Renal pelvis (tissue), 1 donor: ENCODE measurements at regions not wholly inside any gene's neighbourhood (a gene's known extent, or its start where the extent isn't known, plus 50 kb on each side); places are given as distances from the start of the nearest gene placed in this dataset.

Source experiments
- DNase-seq: peaks from one replicate; pipeline ENCODE4 v3.0.0-alpha.2; 2013

GRCh38 chr14:101066826-101067510 is 163.4 kb upstream of the RTL1 start:
- no peak for DNase-seq

GRCh38 chr14:101068313-101069227 is 165.0 kb upstream of the RTL1 start:
- DNase-seq: no peak

- no peak for DNase-seq
These were observed 165.7 kb upstream of the RTL1 start for GRCh38 chr14:101069228-101069549.

GRCh38 chr14:101069666-101070362 is 166.3 kb upstream of the RTL1 start:
- no peak for DNase-seq

- DNase-seq: no peak
These were observed 167.3 kb upstream of the RTL1 start for GRCh38 chr14:101070540-101071492.

- DNase-seq: no peak
These were observed 168.0 kb upstream of the RTL1 start for GRCh38 chr14:101071493-101071906.

GRCh38 chr14:101072070-101072469 is 168.5 kb upstream of the RTL1 start:
- no peak for DNase-seq

GRCh38 chr14:101072531-101072930 is 169.0 kb upstream of the RTL1 start:
- no peak for DNase-seq

- peak; percentile 83 for DNase-seq
These were observed 169.5 kb upstream of the RTL1 start for GRCh38 chr14:101072945-101073597.

GRCh38 chr14:101073598-101073965 is 170.1 kb upstream of the RTL1 start:
- DNase-seq: no peak

GRCh38 chr14:101074196-101075024 is 170.9 kb upstream of the RTL1 start:
- no peak for DNase-seq

- no peak for DNase-seq
These were observed 171.7 kb upstream of the RTL1 start for GRCh38 chr14:101075025-101075800.

GRCh38 chr14:101075801-101076413 is 172.4 kb upstream of the RTL1 start:
- no peak for DNase-seq

GRCh38 chr14:101076451-101077198 is 173.1 kb upstream of the RTL1 start:
- DNase-seq: no peak

- peak; percentile 58 for DNase-seq
These were observed 174.1 kb upstream of the RTL1 start for GRCh38 chr14:101077481-101078074.

GRCh38 chr14:101078170-101078891 is 174.8 kb upstream of the RTL1 start:
- no peak for DNase-seq

GRCh38 chr14:101078892-101079221 is 175.3 kb upstream of the RTL1 start:
- DNase-seq: no peak
